ENCODE measurements at regions not wholly inside any gene's neighbourhood (a gene's known extent, or its start where the extent isn't known, plus 50 kb on each side); places are given as distances from the start of the nearest gene placed in this dataset.

DNA sequence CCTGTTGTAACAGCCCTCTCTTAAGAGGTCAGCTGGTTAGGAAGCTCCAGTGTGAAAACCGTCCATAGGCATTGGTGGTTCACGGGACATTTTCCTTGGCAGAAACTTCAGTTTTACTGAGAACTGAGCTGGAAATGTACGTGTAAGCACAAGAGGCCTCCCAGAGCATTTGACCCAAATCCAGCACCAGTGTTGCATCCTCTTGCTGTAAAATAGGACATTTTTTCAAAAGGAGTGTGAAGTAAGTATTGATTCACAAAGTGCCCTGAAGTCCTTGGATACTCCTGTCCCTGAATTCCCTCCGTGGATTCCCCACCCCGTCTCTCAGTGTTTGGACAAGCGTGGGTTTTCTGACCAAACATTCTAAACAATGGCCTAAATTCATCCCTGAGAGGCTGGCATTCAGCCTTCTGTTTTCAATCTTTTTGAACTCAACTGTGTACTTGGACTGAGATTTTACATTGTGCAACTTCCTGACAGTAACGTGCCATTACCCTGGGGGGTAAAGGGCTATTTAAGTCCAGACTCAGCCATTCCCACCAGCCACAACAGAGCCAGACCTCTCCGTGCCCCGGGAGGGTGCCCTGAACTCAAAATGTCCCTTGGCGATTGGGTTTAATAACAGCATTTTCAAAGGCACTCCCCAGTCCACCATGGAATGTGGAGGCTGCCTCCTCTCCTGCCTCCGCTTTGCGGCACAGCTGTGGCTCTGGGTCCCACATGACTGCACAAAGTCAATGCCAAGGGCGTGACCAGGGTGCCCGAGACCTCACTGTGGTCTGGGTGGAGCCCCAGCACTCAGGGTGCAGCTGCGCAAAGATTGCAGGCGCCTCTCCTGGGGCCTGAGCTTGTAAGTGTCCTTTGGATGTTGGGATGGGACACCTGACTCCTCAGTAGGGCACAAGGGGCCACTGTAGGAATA is 92.7 kb upstream of the AFDN start (continued):
- TF ChIP-seq PAWR (CRISPR knock-in tag; IDR thresholded peaks at IDR 0.05; ENCODE audit: borderline replicate concordance): 0 out of 2 replicates have a peak, but pooled peaks have one; percentile 70
- peak; percentile 88; the same call in 1 of the 2 replicates for TF ChIP-seq ZNF232 (CRISPR knock-in tag; IDR thresholded peaks at IDR 0.05; ENCODE audit: borderline replicate concordance)
- no peak; the same call in 1 of the 2 replicates for TF ChIP-seq SMAD1 (CRISPR knock-in tag; IDR thresholded peaks at IDR 0.05; ENCODE audit: borderline replicate concordance, low read depth)
- TF ChIP-seq ZNF274 (CRISPR knock-in tag; IDR thresholded peaks at IDR 0.05): no peak
- TF ChIP-seq MIER2 (CRISPR knock-in tag; IDR thresholded peaks at IDR 0.05): peak; percentile 89; the same call in 1 of the 2 replicates
- TF ChIP-seq GFI1 (CRISPR knock-in tag; IDR thresholded peaks at IDR 0.05; ENCODE audit: borderline replicate concordance): peak; percentile 100
- peak; percentile 90 for TF ChIP-seq AHR (CRISPR knock-in tag; IDR thresholded peaks at IDR 0.05)
- TF ChIP-seq, protein P1, sequence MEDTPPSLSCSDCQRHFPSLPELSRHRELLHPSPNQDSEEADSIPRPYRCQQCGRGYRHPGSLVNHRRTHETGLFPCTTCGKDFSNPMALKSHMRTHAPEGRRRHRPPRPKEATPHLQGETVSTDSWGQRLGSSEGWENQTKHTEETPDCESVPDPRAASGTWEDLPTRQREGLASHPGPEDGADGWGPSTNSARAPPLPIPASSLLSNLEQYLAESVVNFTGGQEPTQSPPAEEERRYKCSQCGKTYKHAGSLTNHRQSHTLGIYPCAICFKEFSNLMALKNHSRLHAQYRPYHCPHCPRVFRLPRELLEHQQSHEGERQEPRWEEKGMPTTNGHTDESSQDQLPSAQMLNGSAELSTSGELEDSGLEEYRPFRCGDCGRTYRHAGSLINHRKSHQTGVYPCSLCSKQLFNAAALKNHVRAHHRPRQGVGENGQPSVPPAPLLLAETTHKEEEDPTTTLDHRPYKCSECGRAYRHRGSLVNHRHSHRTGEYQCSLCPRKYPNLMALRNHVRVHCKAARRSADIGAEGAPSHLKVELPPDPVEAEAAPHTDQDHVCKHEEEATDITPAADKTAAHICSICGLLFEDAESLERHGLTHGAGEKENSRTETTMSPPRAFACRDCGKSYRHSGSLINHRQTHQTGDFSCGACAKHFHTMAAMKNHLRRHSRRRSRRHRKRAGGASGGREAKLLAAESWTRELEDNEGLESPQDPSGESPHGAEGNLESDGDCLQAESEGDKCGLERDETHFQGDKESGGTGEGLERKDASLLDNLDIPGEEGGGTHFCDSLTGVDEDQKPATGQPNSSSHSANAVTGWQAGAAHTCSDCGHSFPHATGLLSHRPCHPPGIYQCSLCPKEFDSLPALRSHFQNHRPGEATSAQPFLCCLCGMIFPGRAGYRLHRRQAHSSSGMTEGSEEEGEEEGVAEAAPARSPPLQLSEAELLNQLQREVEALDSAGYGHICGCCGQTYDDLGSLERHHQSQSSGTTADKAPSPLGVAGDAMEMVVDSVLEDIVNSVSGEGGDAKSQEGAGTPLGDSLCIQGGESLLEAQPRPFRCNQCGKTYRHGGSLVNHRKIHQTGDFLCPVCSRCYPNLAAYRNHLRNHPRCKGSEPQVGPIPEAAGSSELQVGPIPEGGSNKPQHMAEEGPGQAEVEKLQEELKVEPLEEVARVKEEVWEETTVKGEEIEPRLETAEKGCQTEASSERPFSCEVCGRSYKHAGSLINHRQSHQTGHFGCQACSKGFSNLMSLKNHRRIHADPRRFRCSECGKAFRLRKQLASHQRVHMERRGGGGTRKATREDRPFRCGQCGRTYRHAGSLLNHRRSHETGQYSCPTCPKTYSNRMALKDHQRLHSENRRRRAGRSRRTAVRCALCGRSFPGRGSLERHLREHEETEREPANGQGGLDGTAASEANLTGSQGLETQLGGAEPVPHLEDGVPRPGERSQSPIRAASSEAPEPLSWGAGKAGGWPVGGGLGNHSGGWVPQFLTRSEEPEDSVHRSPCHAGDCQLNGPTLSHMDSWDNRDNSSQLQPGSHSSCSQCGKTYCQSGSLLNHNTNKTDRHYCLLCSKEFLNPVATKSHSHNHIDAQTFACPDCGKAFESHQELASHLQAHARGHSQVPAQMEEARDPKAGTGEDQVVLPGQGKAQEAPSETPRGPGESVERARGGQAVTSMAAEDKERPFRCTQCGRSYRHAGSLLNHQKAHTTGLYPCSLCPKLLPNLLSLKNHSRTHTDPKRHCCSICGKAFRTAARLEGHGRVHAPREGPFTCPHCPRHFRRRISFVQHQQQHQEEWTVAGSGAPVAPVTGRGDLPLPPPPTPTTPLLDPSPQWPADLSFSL (CRISPR knock-in tag; IDR thresholded peaks at IDR 0.05): 0 out of 2 replicates have a peak, but pooled peaks have one; percentile 8
- TF ChIP-seq NFKB2 (CRISPR knock-in tag; IDR thresholded peaks at IDR 0.05; ENCODE audit: borderline replicate concordance): no peak; the same call in 1 of the 2 replicates
- TF ChIP-seq PPARG (CRISPR knock-in tag; conservative IDR thresholded peaks at IDR 0.05): peak; percentile 97
- peak; percentile 75; the same call in 1 of the 2 replicates for TF ChIP-seq ZBTB8A (CRISPR knock-in tag; IDR thresholded peaks at IDR 0.05; ENCODE audit: borderline replicate concordance, low read depth)
- TF ChIP-seq RBAK (CRISPR knock-in tag; IDR thresholded peaks at IDR 0.05): no peak; the same call in 1 of the 2 replicates
- TF ChIP-seq ZNF124 (CRISPR knock-in tag; IDR thresholded peaks at IDR 0.05): peak; percentile 91; the same call in 1 of the 2 replicates
- TF ChIP-seq RAD51 (IDR thresholded peaks at IDR 0.05; ENCODE audit: borderline replicate concordance): no peak
- no peak for TF ChIP-seq ZNF446 (CRISPR knock-in tag; IDR thresholded peaks at IDR 0.05)
- TF ChIP-seq ZNF331 (CRISPR knock-in tag; IDR thresholded peaks at IDR 0.05): peak; percentile 95
- TF ChIP-seq SKIL (CRISPR knock-in tag; IDR thresholded peaks at IDR 0.05; ENCODE audit: borderline replicate concordance): peak; percentile 100
- peak; percentile 73; the same call in 1 of the 2 replicates for TF ChIP-seq SRY (CRISPR knock-in tag; IDR thresholded peaks at IDR 0.05)
- peak; percentile 87; the same call in 1 of the 2 replicates for TF ChIP-seq GZF1 (CRISPR knock-in tag; IDR thresholded peaks at IDR 0.05)
- no peak; the same call in 1 of the 2 replicates for TF ChIP-seq KDM5A (IDR thresholded peaks at IDR 0.05; ENCODE audit: borderline replicate concordance, low read length)
- peak; percentile 77 for TF ChIP-seq ATF7-NPFF (CRISPR knock-in tag; IDR thresholded peaks at IDR 0.05; ENCODE audit: low read depth)
